Testis (tissue), 2 donors: ENCODE measurements at regions not wholly inside any gene's neighbourhood (a gene's known extent, or its start where the extent isn't known, plus 50 kb on each side); places are given as distances from the start of the nearest gene placed in this dataset.

ENCODE experiments used
- DNase-seq: peaks from one replicate; pipeline ENCODE4 v3.0.0-alpha.2; 2019
- H3K27ac ChIP-seq, 2 donors: fragments of 200-600 bp; sonication (generic); one replicate each; pipeline ENCODE4 v1.5.1; 2019
- H3K27me3 ChIP-seq: fragments of 200-600 bp; sonication (generic); one replicate; pipeline ENCODE4 v1.5.1; 2019
- H3K36me3 ChIP-seq: fragments of 200-600 bp; sonication (generic); one replicate; pipeline ENCODE4 v1.5.1; 2017; ENCODE audit warnings: low read depth; ENCODE audit errors: missing control alignments
- H3K4me1 ChIP-seq: fragments of 200-600 bp; sonication (generic); one replicate; pipeline ENCODE4 v1.5.1; 2019
- H3K4me3 ChIP-seq, 2 donors: fragments of 200-600 bp; sonication (generic); one replicate each; pipeline ENCODE4 v1.5.1; 2017 to 2019
- H3K9me3 ChIP-seq: fragments of 200-600 bp; sonication (generic); one replicate; pipeline ENCODE4 v1.5.1; 2017
- POLR2A ChIP-seq: fragments of 450-650 bp; IDR thresholded peaks from one replicate; pipeline ENCODE4 v1.6.1; 2017; ENCODE audit warnings: antibody characterized with exemption, mild to moderate bottlenecking, moderate library complexity
- WGBS, 2 donors: methylation state at CpG; one replicate each; pipeline ENCODE4 v1.1.5; 2018; 5-methylcytosine and 5-hydroxymethylcytosine counted together
- intact Hi-C: fragments of 100-400 bp; cut with DNase I; formaldehyde crosslinking; loops from one replicate; pipeline ENCODE4 v1.15.1; 2023; ENCODE audit warnings: low total_unique reads
- TF ChIP-seq, protein P1 (sequence below), 3 experiments: fragments of 450-650 bp in 2 of 3; fragments of 200-600 bp in 1 of 3; sonication (generic) in 1 of 3; IDR thresholded peaks; one replicate each; pipeline ENCODE4 v1.5.1; 2016 to 2019; ENCODE audit warnings: antibody characterized with exemption in 3 of 3, mild to moderate bottlenecking in 2 of 3, moderate library complexity in 1 of 3

DNA sequence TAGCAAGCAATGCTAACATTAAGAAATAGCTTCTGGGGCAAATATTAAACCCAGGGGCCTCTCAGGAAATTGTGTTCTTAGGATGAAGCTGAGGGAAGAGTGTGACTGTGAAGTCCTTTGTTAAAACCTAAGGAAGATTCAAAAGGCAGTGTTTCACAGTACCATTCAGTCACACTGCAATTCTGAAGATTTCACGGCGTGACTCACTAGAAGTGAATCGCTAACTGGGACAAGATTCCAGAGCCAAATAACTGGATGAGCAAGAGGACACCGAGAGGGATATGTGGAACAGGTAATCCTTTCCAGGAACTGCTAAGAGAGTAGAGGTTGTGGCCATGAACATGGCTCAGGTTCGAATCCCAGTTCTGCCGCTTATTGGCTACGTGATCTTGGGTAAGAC is 61.8 kb upstream of the SMAD3 start:
- H3K9me3 ChIP-seq = no peaks in the 10 kb centered on the region
- H3K4me3 ChIP-seq = no peak overlapping the region
- TF ChIP-seq, protein P1, sequence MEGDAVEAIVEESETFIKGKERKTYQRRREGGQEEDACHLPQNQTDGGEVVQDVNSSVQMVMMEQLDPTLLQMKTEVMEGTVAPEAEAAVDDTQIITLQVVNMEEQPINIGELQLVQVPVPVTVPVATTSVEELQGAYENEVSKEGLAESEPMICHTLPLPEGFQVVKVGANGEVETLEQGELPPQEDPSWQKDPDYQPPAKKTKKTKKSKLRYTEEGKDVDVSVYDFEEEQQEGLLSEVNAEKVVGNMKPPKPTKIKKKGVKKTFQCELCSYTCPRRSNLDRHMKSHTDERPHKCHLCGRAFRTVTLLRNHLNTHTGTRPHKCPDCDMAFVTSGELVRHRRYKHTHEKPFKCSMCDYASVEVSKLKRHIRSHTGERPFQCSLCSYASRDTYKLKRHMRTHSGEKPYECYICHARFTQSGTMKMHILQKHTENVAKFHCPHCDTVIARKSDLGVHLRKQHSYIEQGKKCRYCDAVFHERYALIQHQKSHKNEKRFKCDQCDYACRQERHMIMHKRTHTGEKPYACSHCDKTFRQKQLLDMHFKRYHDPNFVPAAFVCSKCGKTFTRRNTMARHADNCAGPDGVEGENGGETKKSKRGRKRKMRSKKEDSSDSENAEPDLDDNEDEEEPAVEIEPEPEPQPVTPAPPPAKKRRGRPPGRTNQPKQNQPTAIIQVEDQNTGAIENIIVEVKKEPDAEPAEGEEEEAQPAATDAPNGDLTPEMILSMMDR (IDR thresholded peaks at IDR 0.05) = no peak
- TF ChIP-seq POLR2A = no peak
- no peaks in the 10 kb centered on the region for H3K27me3 ChIP-seq
- no peaks in the 10 kb centered on the region for H3K4me1 ChIP-seq
- intact Hi-C loops = no loop called here
- H3K36me3 ChIP-seq = no peaks in the 10 kb centered on the region
- WGBS, 2 donors = 93 to 95% methylated on average over 7 of the region's 7 CpGs
- DNase-seq = no peak
- no peak overlapping the region for H3K27ac ChIP-seq

DNA sequence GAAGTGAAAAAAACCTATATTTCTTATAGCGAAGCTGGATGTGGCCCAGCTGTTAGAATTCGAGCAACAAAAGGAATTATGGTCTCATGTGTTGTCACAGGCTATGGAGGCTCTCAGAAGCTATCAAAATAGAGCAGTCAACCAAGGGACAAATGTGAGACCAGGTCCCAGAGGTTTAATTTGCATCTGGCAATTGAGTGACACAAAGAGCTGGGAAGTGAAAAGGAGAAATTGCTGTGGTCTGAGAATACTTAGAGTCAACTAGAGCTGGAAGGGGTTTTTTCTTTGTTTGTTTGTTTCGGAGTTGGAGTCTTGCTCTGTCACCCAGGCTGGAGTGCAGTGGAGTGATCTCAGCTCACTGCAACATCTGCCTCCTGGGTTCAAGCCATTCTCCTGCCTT is 61.3 kb upstream of the SMAD3 start:
- WGBS, 2 donors = 92 to 93% methylated on average over 3 of the region's 3 CpGs
- DNase-seq = no peak
- Histone ChIP-seq H3K4me1 (no peaks in the 10 kb centered on the region), H3K36me3 (no peaks in the 10 kb centered on the region), H3K27ac (no peak overlapping the region), H3K9me3 (no peaks in the 10 kb centered on the region), H3K4me3 (no peak overlapping the region), H3K27me3 (no peaks in the 10 kb centered on the region)
- TF ChIP-seq, protein P1 (IDR thresholded peaks at IDR 0.05) = no peak
- TF ChIP-seq POLR2A = no peak
- intact Hi-C loops = no loop called here

DNA sequence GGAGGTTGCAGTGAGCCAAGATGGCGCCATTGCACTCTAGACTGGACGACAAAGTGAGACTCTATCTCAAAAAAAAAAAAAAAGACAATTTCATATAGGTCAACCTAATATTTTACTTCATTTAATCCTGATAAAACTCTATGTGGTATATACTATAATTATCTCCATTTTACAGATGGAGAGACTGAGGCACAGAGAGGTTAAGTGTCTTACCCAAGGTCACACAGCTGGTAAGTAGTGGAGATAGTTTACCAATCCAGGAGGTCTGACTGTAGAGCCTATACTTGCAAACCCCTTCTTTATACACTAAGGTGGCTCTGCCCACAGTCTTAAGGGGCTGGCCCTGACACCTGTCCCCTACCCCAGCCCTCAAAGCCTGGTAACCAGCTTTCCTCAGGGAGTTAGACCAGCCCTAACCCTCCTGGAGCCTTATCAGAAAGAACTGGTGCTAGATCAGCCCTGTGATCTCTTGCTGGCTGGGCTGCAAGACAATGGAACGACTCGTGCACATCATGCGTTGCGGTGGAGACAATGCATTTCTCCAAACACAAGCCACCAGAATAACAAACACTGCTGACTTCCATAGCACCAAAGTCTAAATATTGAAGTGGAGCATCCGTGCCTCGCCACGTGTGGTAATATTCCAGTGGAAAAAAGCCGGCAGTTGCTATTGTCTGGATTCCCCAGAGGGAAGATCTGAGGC is 60.0 kb upstream of the SMAD3 start:
- Histone ChIP-seq H3K4me3 (no peak overlapping the region), H3K4me1 (no peaks in the 10 kb centered on the region), H3K27me3 (no peaks in the 10 kb centered on the region), H3K27ac (no peak overlapping the region), H3K9me3 (no peaks in the 10 kb centered on the region), H3K36me3 (no peaks in the 10 kb centered on the region)
- no peak for TF ChIP-seq POLR2A
- TF ChIP-seq, protein P1 (IDR thresholded peaks at IDR 0.05) = no peak
- 91 to 94% methylated on average over 10 of the region's 10 CpGs for WGBS, 2 donors
- intact Hi-C loops = no loop called here
- DNase-seq = no peak

DNA sequence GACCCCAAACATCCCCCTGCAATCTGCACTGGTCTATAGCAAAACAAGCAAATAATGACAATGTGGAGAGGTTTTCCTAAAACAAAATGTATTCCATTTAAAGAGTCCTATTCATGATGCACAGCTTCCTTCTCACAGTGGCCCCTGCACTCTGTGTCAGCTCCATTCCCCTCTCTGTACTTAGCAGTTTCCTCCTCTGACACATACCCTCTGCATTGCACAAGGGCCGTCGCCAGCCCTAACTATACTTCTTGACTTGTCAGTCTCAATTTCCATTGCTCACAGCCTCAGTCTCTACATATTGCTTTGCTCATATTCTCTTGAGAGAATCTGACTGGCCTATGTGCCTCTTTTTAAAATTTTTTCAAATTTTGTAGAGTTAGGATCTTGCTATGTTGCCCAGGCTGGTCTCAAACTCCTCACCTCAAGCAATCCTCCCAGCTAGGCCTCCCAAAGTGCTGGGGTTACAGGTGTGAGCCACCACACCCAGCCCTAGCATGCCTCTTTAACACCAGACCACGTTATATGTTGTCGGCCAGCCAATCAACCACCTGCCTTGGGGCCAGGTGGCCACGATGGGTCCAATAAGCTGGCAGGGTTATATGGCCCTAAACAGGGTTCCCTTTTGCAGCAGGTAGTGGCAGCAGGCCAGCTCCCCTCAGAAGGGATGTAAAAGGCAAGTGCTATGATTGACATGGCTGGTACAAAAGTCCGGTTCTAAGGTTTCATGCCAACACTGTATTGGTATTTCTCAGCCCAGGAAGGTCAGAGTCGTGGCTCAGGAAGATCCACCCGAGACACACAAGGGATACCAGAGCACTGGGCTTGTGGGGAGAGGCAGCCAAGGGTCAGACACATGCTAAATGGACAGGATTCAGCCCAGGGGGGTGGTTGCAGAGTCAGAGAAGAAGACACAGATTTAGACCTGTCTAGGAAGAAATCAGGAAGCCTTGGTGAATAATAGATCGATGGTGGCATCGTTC is 59.0 kb upstream of the SMAD3 start:
- no peak overlapping the region for H3K4me3 ChIP-seq
- H3K27ac ChIP-seq = no peak overlapping the region
- no peak for TF ChIP-seq POLR2A
- TF ChIP-seq, protein P1 (IDR thresholded peaks at IDR 0.05) = no peak
- no peaks in the 10 kb centered on the region for H3K4me1 ChIP-seq
- H3K9me3 ChIP-seq = no peaks in the 10 kb centered on the region
- DNase-seq = no peak
- WGBS, 2 donors = 76 to 94% methylated on average over 10 of the region's 10 CpGs
- H3K27me3 ChIP-seq = no peaks in the 10 kb centered on the region
- intact Hi-C loops = no loop called here
- no peaks in the 10 kb centered on the region for H3K36me3 ChIP-seq
